ENCODE measurements at regions not wholly inside any gene's neighbourhood (a gene's known extent, or its start where the extent isn't known, plus 50 kb on each side); places are given as distances from the start of the nearest gene placed in this dataset.
A peak's percentile ranks its signal among the peaks of the same experiment; 100 is the strongest.

DNA sequence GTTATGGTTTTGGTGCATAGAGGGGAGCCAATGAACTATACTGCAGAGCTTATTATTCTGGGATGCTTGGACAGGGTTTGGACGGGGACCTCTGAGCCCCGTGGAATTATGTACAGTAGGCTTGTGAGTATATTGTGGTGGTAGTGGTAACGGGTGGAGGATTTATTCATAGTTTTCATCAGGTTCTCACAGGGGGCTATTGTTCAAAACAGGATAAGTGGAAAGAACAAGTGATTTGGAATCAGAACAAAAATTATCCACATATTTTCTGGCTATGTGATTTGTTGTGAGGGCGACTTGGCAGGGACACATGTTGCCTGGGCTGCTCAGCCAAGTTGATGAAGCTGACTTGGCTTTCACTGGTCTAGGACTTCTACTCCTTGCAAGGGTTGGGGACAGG is 64.6 kb upstream of the ELOVL5 start:
- no peak for DNase-seq (ENCODE audit: low read depth)

DNA sequence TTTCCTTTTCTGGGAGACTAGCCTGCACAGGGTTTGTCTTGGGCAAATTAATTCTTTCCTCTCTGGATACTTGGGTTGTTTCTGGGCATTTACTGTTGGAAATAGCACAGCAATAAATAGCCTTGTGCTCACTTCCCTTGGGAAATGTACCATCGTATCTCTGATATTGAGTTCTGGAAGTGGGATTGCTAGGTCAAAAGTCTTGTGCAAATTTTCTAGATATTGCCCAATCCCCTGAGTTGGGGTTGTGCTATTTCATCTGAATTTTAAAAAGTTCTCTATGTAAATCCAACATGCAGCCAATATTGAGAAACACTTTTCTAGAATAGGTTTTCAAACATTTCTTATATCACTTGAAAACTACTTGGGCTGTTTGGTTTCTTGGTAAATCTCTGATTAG is 64.0 kb upstream of the ELOVL5 start:
- no peak for DNase-seq (ENCODE audit: low read depth)

DNA sequence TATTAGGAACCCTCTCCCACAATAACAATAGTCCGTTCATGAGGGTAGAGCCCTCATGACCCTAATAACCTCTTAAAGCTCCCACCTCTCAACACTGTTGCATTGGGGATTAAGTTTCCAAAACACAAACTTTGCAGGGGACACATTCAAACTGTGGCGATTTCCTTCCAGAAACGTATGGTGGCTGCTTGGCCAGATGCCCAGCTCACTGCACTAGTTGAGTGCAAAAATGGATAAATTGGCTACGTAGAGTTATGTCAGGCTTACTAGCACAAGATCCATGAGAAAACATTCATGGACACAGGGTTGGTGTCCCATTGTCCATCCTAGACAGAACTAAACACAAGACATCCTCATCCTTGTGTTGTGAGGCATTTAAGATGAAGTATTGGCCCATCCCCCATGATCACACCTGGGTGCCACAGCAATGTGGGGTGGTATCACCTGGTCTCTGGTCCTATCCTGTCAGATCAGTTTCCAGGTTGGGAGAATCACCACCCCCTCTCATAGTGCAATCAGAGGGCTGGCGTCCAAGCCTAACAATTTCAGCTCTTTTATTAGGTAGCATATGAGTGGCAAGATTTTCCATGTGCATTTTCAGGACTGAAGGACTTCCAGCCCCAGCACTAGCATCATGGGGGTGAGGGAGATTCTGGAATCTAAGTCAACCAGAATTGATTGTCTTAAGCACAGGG is 63.4 kb upstream of the ELOVL5 start:
- DNase-seq (ENCODE audit: low read depth) = no peak

DNA sequence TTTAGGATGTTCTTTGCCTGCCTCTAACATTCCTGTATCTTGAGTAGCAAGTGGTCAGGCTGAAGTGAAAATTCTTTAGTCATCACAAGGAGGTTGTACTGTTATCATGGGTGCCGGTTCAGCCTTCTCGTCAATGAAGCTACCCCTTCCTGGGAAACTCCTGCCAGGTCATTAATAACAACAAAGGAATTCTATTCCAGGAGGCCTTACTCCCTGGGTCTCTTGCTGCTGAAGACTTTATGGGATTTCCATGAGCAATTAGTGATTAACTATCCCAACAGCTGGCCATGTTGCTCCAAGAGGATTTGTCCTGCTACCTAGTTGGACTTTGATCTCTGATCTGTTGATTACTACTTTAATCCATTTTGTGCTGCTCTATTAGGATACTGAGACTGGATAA is 62.7 kb upstream of the ELOVL5 start:
- DNase-seq (ENCODE audit: low read depth) = no peak

DNA sequence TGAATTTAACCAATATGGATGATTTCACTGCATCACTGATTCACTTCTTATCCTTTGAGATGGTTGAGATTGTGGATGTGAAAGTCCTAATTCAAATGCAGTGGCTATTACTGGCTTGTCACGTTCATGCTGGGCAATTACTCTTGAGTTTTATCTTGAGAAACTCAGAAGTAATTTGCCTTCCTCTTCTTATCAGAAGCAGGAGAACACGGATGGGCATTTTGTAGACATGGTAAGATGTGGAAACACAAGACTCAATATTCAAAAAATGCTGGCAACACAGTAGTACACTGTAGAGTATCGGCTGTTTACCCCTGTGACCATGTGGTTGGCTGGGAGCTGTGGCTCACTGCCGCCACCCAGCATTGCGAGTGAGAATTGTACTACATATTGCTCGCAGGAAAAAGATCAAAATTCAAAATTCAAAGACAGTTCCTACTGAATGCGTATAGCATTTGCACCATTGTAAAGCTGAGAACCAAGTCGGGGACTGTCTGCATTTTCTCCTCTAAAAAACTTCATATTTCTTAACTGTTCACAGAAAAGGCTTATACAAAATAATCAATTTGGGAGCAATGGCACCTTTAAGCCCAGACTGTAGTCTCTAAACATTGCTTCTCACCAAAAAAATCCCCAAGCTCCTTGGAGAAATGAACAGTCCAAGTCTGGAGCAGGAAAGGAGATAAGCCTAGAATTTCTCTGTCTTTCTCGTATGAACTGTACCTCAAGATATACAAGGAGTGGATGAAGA is 61.9 kb upstream of the ELOVL5 start:
- DNase-seq (ENCODE audit: low read depth) = peak; percentile 47

GRCh38 chr6:53408826-53409225 is 60.1 kb upstream of the ELOVL5 start:
- no peak for DNase-seq (ENCODE audit: low read depth)

GRCh38 chr6:53399027-53399344 is 50.2 kb upstream of the ELOVL5 start:
- no peak for DNase-seq (ENCODE audit: low read depth)

GRCh38 chr6:53398247-53399026 is 49.7 kb upstream of the ELOVL5 start:
- DNase-seq (ENCODE audit: low read depth) = no peak
